ENCODE measurements at regions not wholly inside any gene's neighbourhood (a gene's known extent, or its start where the extent isn't known, plus 50 kb on each side); places are given as distances from the start of the nearest gene placed in this dataset.
"Not testable (repeated sequence)": the region's sequence is repeated elsewhere in the genome, so short reads cannot be mapped to it uniquely, and the experiment has no call there.

- H3K36me3 ChIP-seq (ENCODE audit: insufficient read depth, low read length); H3K4me1 ChIP-seq (ENCODE audit: control insufficient read depth, insufficient read depth, low read length); H3K4me2 ChIP-seq (ENCODE audit: low read length); H3K4me3 ChIP-seq (ENCODE audit: low read length); H3K9me3 ChIP-seq (replicated peaks; ENCODE audit: low read length); H3K27me3 ChIP-seq (ENCODE audit: control insufficient read depth, insufficient read depth, low read length); H3K9ac ChIP-seq (ENCODE audit: low read depth, low read length): not testable (repeated sequence)
Observed at GRCh38 chr5:177941386-177941785, 54.7 kb downstream of the PROP1 start.

- not testable (repeated sequence) for H3K9me3 ChIP-seq (replicated peaks; ENCODE audit: low read length); H3K9ac ChIP-seq (ENCODE audit: low read depth, low read length); H3K4me1 ChIP-seq (ENCODE audit: control insufficient read depth, insufficient read depth, low read length); H3K36me3 ChIP-seq (ENCODE audit: insufficient read depth, low read length); H3K27me3 ChIP-seq (ENCODE audit: control insufficient read depth, insufficient read depth, low read length)
- Histone ChIP-seq H3K4me3 (ENCODE audit: low read length) (peak overlapping the region; percentile 73), H3K4me2 (ENCODE audit: low read length) (peak overlapping the region; percentile 81)
Observed at GRCh38 chr5:177939246-177940171, 56.5 kb downstream of the PROP1 start.

GRCh38 chr5:177938767-177939166 is 57.3 kb downstream of the PROP1 start:
- H3K4me3 ChIP-seq (ENCODE audit: low read length): peak overlapping the region; percentile 73
- not testable (repeated sequence) for H3K9ac ChIP-seq (ENCODE audit: low read depth, low read length)

GRCh38 chr5:177934233-177934632 is 61.8 kb downstream of the PROP1 start:
- not testable (repeated sequence) for H3K4me1 ChIP-seq (ENCODE audit: control insufficient read depth, insufficient read depth, low read length); H3K4me3 ChIP-seq (ENCODE audit: low read length); H3K36me3 ChIP-seq (ENCODE audit: insufficient read depth, low read length); H3K9ac ChIP-seq (ENCODE audit: low read depth, low read length); H3K4me2 ChIP-seq (ENCODE audit: low read length); H3K9me3 ChIP-seq (replicated peaks; ENCODE audit: low read length); H3K27me3 ChIP-seq (ENCODE audit: control insufficient read depth, insufficient read depth, low read length)

More at GRCh38 chr5:177938767-177939166, 57.3 kb downstream of the PROP1 start:
- peak overlapping the region; percentile 81 for H3K4me2 ChIP-seq (ENCODE audit: low read length)
- not testable (repeated sequence) for H3K9me3 ChIP-seq (replicated peaks; ENCODE audit: low read length); H3K4me1 ChIP-seq (ENCODE audit: control insufficient read depth, insufficient read depth, low read length); H3K27me3 ChIP-seq (ENCODE audit: control insufficient read depth, insufficient read depth, low read length); H3K36me3 ChIP-seq (ENCODE audit: insufficient read depth, low read length)

- not testable (repeated sequence) for H3K4me2 ChIP-seq (ENCODE audit: low read length); H3K4me3 ChIP-seq (ENCODE audit: low read length); H3K9ac ChIP-seq (ENCODE audit: low read depth, low read length); H3K36me3 ChIP-seq (ENCODE audit: insufficient read depth, low read length); H3K4me1 ChIP-seq (ENCODE audit: control insufficient read depth, insufficient read depth, low read length); H3K27me3 ChIP-seq (ENCODE audit: control insufficient read depth, insufficient read depth, low read length); H3K9me3 ChIP-seq (replicated peaks; ENCODE audit: low read length)
Observed at GRCh38 chr5:177930269-177931022, 65.6 kb downstream of the PROP1 start.

- H3K4me2 ChIP-seq (ENCODE audit: low read length); H3K4me1 ChIP-seq (ENCODE audit: control insufficient read depth, insufficient read depth, low read length); H3K27me3 ChIP-seq (ENCODE audit: control insufficient read depth, insufficient read depth, low read length); H3K9ac ChIP-seq (ENCODE audit: low read depth, low read length); H3K36me3 ChIP-seq (ENCODE audit: insufficient read depth, low read length); H3K4me3 ChIP-seq (ENCODE audit: low read length); H3K9me3 ChIP-seq (replicated peaks; ENCODE audit: low read length): not testable (repeated sequence)
Observed at GRCh38 chr5:177929618-177930017, 66.4 kb downstream of the PROP1 start.

GRCh38 chr5:177927500-177927899 is 68.5 kb downstream of the PROP1 start:
- H3K27me3 ChIP-seq (ENCODE audit: control insufficient read depth, insufficient read depth, low read length); H3K36me3 ChIP-seq (ENCODE audit: insufficient read depth, low read length); H3K9ac ChIP-seq (ENCODE audit: low read depth, low read length); H3K4me1 ChIP-seq (ENCODE audit: control insufficient read depth, insufficient read depth, low read length); H3K4me2 ChIP-seq (ENCODE audit: low read length); H3K9me3 ChIP-seq (replicated peaks; ENCODE audit: low read length); H3K4me3 ChIP-seq (ENCODE audit: low read length): not testable (repeated sequence)

- not testable (repeated sequence) for H3K9ac ChIP-seq (ENCODE audit: low read depth, low read length); H3K27me3 ChIP-seq (ENCODE audit: control insufficient read depth, insufficient read depth, low read length); H3K4me2 ChIP-seq (ENCODE audit: low read length)
Observed at GRCh38 chr5:177924577-177924976, 71.5 kb downstream of the PROP1 start.

GRCh38 chr5:177923837-177924236 is 72.2 kb downstream of the PROP1 start:
- H3K4me3 ChIP-seq (ENCODE audit: low read length); H3K9ac ChIP-seq (ENCODE audit: low read depth, low read length); H3K27me3 ChIP-seq (ENCODE audit: control insufficient read depth, insufficient read depth, low read length); H3K4me1 ChIP-seq (ENCODE audit: control insufficient read depth, insufficient read depth, low read length); H3K36me3 ChIP-seq (ENCODE audit: insufficient read depth, low read length); H3K9me3 ChIP-seq (replicated peaks; ENCODE audit: low read length); H3K4me2 ChIP-seq (ENCODE audit: low read length): not testable (repeated sequence)

More at GRCh38 chr5:177924577-177924976, 71.5 kb downstream of the PROP1 start:
- not testable (repeated sequence) for H3K36me3 ChIP-seq (ENCODE audit: insufficient read depth, low read length); H3K4me3 ChIP-seq (ENCODE audit: low read length); H3K9me3 ChIP-seq (replicated peaks; ENCODE audit: low read length); H3K4me1 ChIP-seq (ENCODE audit: control insufficient read depth, insufficient read depth, low read length)

GRCh38 chr5:177923189-177923588 is 72.9 kb downstream of the PROP1 start:
- H3K9me3 ChIP-seq (replicated peaks; ENCODE audit: low read length); H3K9ac ChIP-seq (ENCODE audit: low read depth, low read length); H3K4me1 ChIP-seq (ENCODE audit: control insufficient read depth, insufficient read depth, low read length); H3K27me3 ChIP-seq (ENCODE audit: control insufficient read depth, insufficient read depth, low read length); H3K4me2 ChIP-seq (ENCODE audit: low read length); H3K36me3 ChIP-seq (ENCODE audit: insufficient read depth, low read length); H3K4me3 ChIP-seq (ENCODE audit: low read length): not testable (repeated sequence)

GRCh38 chr5:177909261-177909660 is 86.8 kb downstream of the PROP1 start:
- not testable (repeated sequence) for H3K9me3 ChIP-seq (replicated peaks; ENCODE audit: low read length); H3K36me3 ChIP-seq (ENCODE audit: insufficient read depth, low read length); H3K4me3 ChIP-seq (ENCODE audit: low read length); H3K4me1 ChIP-seq (ENCODE audit: control insufficient read depth, insufficient read depth, low read length); H3K9ac ChIP-seq (ENCODE audit: low read depth, low read length); H3K27me3 ChIP-seq (ENCODE audit: control insufficient read depth, insufficient read depth, low read length); H3K4me2 ChIP-seq (ENCODE audit: low read length)

GRCh38 chr5:177902806-177903205 is 93.2 kb downstream of the PROP1 start:
- H3K4me3 ChIP-seq (ENCODE audit: low read length); H3K4me1 ChIP-seq (ENCODE audit: control insufficient read depth, insufficient read depth, low read length); H3K9ac ChIP-seq (ENCODE audit: low read depth, low read length); H3K4me2 ChIP-seq (ENCODE audit: low read length); H3K36me3 ChIP-seq (ENCODE audit: insufficient read depth, low read length); H3K27me3 ChIP-seq (ENCODE audit: control insufficient read depth, insufficient read depth, low read length); H3K9me3 ChIP-seq (replicated peaks; ENCODE audit: low read length): not testable (repeated sequence)
